ENCODE measurements at regions not wholly inside any gene's neighbourhood (a gene's known extent, or its start where the extent isn't known, plus 50 kb on each side); places are given as distances from the start of the nearest gene placed in this dataset.
A peak's percentile ranks its signal among the peaks of the same experiment; 100 is the strongest.

DNA sequence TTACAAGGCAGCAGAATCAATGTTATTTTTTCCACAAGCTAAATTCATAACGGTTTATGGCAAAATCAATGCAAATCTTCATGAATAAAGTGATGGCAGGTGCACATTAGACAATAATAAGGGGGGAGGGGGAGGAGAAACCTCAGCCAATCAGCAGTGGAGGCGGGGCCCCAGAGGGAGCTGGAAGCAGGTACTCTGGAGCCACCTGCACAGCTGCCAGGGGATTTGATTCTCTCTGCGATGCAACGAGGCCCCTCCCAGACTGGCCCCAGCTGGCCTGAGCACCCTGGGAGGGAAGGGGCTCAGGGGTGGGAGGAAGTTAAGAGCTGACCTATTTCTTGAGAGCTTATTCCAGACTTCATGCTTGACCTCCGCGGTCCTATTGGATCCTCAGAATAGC, 127.8 kb upstream of the IGSF21 start:
- Histone ChIP-seq H3K36me3 (ENCODE audit: control insufficient read depth, insufficient read depth, low read length, severe bottlenecking) (no peaks in the 10 kb centered on the region), H3K27me3 (replicated peaks; ENCODE audit: control insufficient read depth, insufficient read depth, low read length) (peaks cover 42% of the 10 kb centered on the region), H3K9ac (ENCODE audit: low read length) (no peak overlapping the region), H3K4me1 (ENCODE audit: control insufficient read depth, insufficient read depth, low read length) (no peaks in the 10 kb centered on the region), H3K9me3 (ENCODE audit: control insufficient read depth, low read length) (no peaks in the 10 kb centered on the region), H3K4me3 (ENCODE audit: low read length) (no peak overlapping the region)
- no peak for DNase-seq (ENCODE audit: low read depth)

- no peak overlapping the region for H3K9ac ChIP-seq (ENCODE audit: low read length)
- H3K27me3 ChIP-seq (replicated peaks; ENCODE audit: control insufficient read depth, insufficient read depth, low read length), result peaks cover 38% of the 10 kb centered on the region
- H3K36me3 ChIP-seq (ENCODE audit: control insufficient read depth, insufficient read depth, low read length, severe bottlenecking), result no peaks in the 10 kb centered on the region
- H3K4me3 ChIP-seq (ENCODE audit: low read length), result no peak overlapping the region
- peaks cover 20% of the 10 kb centered on the region for H3K9me3 ChIP-seq (ENCODE audit: control insufficient read depth, low read length)
- H3K4me1 ChIP-seq (ENCODE audit: control insufficient read depth, insufficient read depth, low read length), result no peaks in the 10 kb centered on the region
- no peak for DNase-seq (ENCODE audit: low read depth)
Measured at GRCh38 chr1:17982197-17982596, 125.4 kb upstream of the IGSF21 start.

GRCh38 chr1:17984583-17984982, 123.0 kb upstream of the IGSF21 start:
- Histone ChIP-seq H3K36me3 (ENCODE audit: control insufficient read depth, insufficient read depth, low read length, severe bottlenecking) (no peaks in the 10 kb centered on the region), H3K9ac (ENCODE audit: low read length) (no peak overlapping the region), H3K9me3 (ENCODE audit: control insufficient read depth, low read length) (peaks cover 22% of the 10 kb centered on the region), H3K27me3 (replicated peaks; ENCODE audit: control insufficient read depth, insufficient read depth, low read length) (peaks cover 39% of the 10 kb centered on the region), H3K4me1 (ENCODE audit: control insufficient read depth, insufficient read depth, low read length) (no peaks in the 10 kb centered on the region), H3K4me3 (ENCODE audit: low read length) (no peak overlapping the region)
- no peak for DNase-seq (ENCODE audit: low read depth)

DNA sequence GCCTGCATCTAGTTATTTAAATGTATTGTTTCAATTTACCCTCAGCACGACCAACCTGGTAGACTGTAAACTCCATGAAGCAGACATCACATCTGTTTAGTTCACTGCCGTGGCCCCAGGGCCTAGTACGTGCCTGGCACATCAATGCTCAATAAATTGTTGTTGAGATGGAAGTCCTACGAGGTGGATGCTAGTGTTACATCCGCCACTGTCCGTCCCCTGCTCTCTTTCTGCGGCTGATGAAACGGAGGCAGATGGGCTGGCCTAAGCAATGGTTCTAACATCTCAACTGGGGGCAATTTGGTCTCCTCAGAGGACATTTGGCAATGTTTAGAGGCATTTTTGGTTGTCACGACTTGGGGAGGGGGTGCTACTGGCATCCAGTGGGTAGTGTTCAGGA, 121.4 kb upstream of the IGSF21 start:
- peaks cover 35% of the 10 kb centered on the region for H3K27me3 ChIP-seq (replicated peaks; ENCODE audit: control insufficient read depth, insufficient read depth, low read length)
- no peaks in the 10 kb centered on the region for H3K4me1 ChIP-seq (ENCODE audit: control insufficient read depth, insufficient read depth, low read length)
- H3K9me3 ChIP-seq (ENCODE audit: control insufficient read depth, low read length), result peaks cover 29% of the 10 kb centered on the region
- DNase-seq (ENCODE audit: low read depth), result no peak
- no peak overlapping the region for H3K4me3 ChIP-seq (ENCODE audit: low read length)
- no peak overlapping the region for H3K9ac ChIP-seq (ENCODE audit: low read length)
- no peaks in the 10 kb centered on the region for H3K36me3 ChIP-seq (ENCODE audit: control insufficient read depth, insufficient read depth, low read length, severe bottlenecking)

GRCh38 chr1:17990401-17990800, 117.2 kb upstream of the IGSF21 start:
- peaks cover 25% of the 10 kb centered on the region for H3K27me3 ChIP-seq (replicated peaks; ENCODE audit: control insufficient read depth, insufficient read depth, low read length)
- no peaks in the 10 kb centered on the region for H3K4me1 ChIP-seq (ENCODE audit: control insufficient read depth, insufficient read depth, low read length)
- no peak overlapping the region for H3K4me3 ChIP-seq (ENCODE audit: low read length)
- H3K9ac ChIP-seq (ENCODE audit: low read length), result no peak overlapping the region
- H3K36me3 ChIP-seq (ENCODE audit: control insufficient read depth, insufficient read depth, low read length, severe bottlenecking), result no peaks in the 10 kb centered on the region
- no peak for DNase-seq (ENCODE audit: low read depth)
- H3K9me3 ChIP-seq (ENCODE audit: control insufficient read depth, low read length), result peaks cover 26% of the 10 kb centered on the region

- no peak for DNase-seq (ENCODE audit: low read depth)
- H3K36me3 ChIP-seq (ENCODE audit: control insufficient read depth, insufficient read depth, low read length, severe bottlenecking), result no peaks in the 10 kb centered on the region
- H3K9ac ChIP-seq (ENCODE audit: low read length), result no peak overlapping the region
- H3K4me1 ChIP-seq (ENCODE audit: control insufficient read depth, insufficient read depth, low read length), result no peaks in the 10 kb centered on the region
- peaks cover 31% of the 10 kb centered on the region for H3K27me3 ChIP-seq (replicated peaks; ENCODE audit: control insufficient read depth, insufficient read depth, low read length)
- H3K4me3 ChIP-seq (ENCODE audit: low read length), result no peak overlapping the region
- H3K9me3 ChIP-seq (ENCODE audit: control insufficient read depth, low read length), result peaks cover 11% of the 10 kb centered on the region
Measured at GRCh38 chr1:17991996-17992395, 115.6 kb upstream of the IGSF21 start.

DNA sequence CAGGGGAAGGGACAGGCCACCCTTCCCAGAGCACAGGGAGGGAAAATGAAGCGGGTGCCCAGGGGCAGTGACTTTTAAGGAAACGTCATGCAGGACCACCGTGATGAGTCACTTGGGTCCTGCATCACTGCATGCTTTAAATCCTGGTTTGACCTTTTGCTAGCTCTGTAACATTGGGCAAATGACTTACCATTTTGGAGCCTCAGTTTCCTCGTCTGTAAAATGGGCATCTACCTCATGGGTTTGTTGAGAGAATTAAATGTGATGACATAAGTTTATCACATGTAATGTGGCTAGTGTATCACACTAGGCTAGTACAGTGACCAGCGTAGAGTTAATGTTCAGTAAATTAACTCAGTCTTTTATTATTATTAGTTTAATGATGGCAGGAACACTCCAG, 114.8 kb upstream of the IGSF21 start:
- Histone ChIP-seq H3K9me3 (ENCODE audit: control insufficient read depth, low read length) (peaks cover 7% of the 10 kb centered on the region), H3K27me3 (replicated peaks; ENCODE audit: control insufficient read depth, insufficient read depth, low read length) (peaks cover 37% of the 10 kb centered on the region), H3K4me3 (ENCODE audit: low read length) (no peak overlapping the region), H3K4me1 (ENCODE audit: control insufficient read depth, insufficient read depth, low read length) (no peaks in the 10 kb centered on the region), H3K9ac (ENCODE audit: low read length) (no peak overlapping the region), H3K36me3 (ENCODE audit: control insufficient read depth, insufficient read depth, low read length, severe bottlenecking) (no peaks in the 10 kb centered on the region)
- DNase-seq (ENCODE audit: low read depth), result no peak

- Histone ChIP-seq H3K27me3 (replicated peaks; ENCODE audit: control insufficient read depth, insufficient read depth, low read length) (peaks cover 39% of the 10 kb centered on the region), H3K9me3 (ENCODE audit: control insufficient read depth, low read length) (peaks cover 7% of the 10 kb centered on the region), H3K9ac (ENCODE audit: low read length) (no peak overlapping the region), H3K4me1 (ENCODE audit: control insufficient read depth, insufficient read depth, low read length) (no peaks in the 10 kb centered on the region), H3K36me3 (ENCODE audit: control insufficient read depth, insufficient read depth, low read length, severe bottlenecking) (no peaks in the 10 kb centered on the region), H3K4me3 (ENCODE audit: low read length) (no peak overlapping the region)
- no peak for DNase-seq (ENCODE audit: low read depth)
Measured at GRCh38 chr1:17994046-17994445, 113.6 kb upstream of the IGSF21 start.

- no peak overlapping the region for H3K4me3 ChIP-seq (ENCODE audit: low read length)
- peaks cover 4% of the 10 kb centered on the region for H3K9me3 ChIP-seq (ENCODE audit: control insufficient read depth, low read length)
- no peaks in the 10 kb centered on the region for H3K36me3 ChIP-seq (ENCODE audit: control insufficient read depth, insufficient read depth, low read length, severe bottlenecking)
- H3K4me1 ChIP-seq (ENCODE audit: control insufficient read depth, insufficient read depth, low read length), result no peaks in the 10 kb centered on the region
- no peak overlapping the region for H3K9ac ChIP-seq (ENCODE audit: low read length)
- peaks cover 39% of the 10 kb centered on the region for H3K27me3 ChIP-seq (replicated peaks; ENCODE audit: control insufficient read depth, insufficient read depth, low read length)
- DNase-seq (ENCODE audit: low read depth), result no peak
Measured at GRCh38 chr1:17995480-17995879, 112.1 kb upstream of the IGSF21 start.

GRCh38 chr1:17998889-17999288, 108.7 kb upstream of the IGSF21 start:
- no peak overlapping the region for H3K9ac ChIP-seq (ENCODE audit: low read length)
- H3K36me3 ChIP-seq (ENCODE audit: control insufficient read depth, insufficient read depth, low read length, severe bottlenecking), result no peaks in the 10 kb centered on the region
- peak; percentile 6 for DNase-seq (ENCODE audit: low read depth)
- no peaks in the 10 kb centered on the region for H3K9me3 ChIP-seq (ENCODE audit: control insufficient read depth, low read length)
- peaks cover 47% of the 10 kb centered on the region for H3K27me3 ChIP-seq (replicated peaks; ENCODE audit: control insufficient read depth, insufficient read depth, low read length)
- H3K4me1 ChIP-seq (ENCODE audit: control insufficient read depth, insufficient read depth, low read length), result no peaks in the 10 kb centered on the region
- no peak overlapping the region for H3K4me3 ChIP-seq (ENCODE audit: low read length)

DNA sequence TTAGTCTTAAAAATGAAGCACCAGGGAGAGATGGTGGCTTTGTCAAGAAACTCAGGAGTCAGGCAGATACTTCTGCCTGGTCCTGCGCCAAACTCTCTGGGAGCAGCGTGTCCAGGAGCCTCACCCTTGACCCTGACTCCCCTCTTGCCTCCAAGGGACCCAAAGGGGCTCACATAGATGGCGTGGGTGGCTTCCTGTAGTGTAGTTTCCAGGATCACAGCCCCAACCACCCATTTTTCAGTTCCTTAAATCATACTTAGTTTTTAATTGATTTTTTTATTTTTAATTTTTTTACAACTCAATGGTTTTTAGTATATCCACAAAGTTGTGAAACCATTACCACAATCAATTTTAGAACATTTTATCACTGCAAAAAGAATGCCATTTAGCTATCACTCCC, 107.7 kb upstream of the IGSF21 start:
- Histone ChIP-seq H3K4me3 (ENCODE audit: low read length) (no peak overlapping the region), H3K36me3 (ENCODE audit: control insufficient read depth, insufficient read depth, low read length, severe bottlenecking) (no peaks in the 10 kb centered on the region), H3K27me3 (replicated peaks; ENCODE audit: control insufficient read depth, insufficient read depth, low read length) (peaks cover 57% of the 10 kb centered on the region), H3K9me3 (ENCODE audit: control insufficient read depth, low read length) (no peaks in the 10 kb centered on the region), H3K4me1 (ENCODE audit: control insufficient read depth, insufficient read depth, low read length) (no peaks in the 10 kb centered on the region), H3K9ac (ENCODE audit: low read length) (no peak overlapping the region)
- DNase-seq (ENCODE audit: low read depth), result no peak

DNA sequence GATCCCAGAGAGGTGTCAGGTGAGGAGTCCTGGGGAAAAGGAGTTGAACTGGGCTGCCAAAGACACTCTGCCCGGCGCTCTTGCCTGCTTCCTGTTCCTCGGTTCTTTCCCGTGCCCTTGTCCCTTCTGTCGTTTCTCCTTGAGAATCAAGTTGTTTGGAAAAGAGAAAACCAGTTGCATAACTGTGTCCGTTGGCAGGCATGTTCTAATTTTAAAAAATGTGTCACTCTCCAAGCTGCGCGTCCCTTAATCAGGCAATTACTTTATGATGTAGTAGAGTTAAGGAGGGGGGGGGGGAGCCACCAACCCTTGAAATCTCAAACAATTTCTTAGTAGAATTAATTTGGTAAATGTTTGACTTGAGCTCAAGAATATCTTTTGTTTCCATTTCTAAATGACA, 105.9 kb upstream of the IGSF21 start:
- Histone ChIP-seq H3K4me3 (ENCODE audit: low read length) (no peak overlapping the region), H3K9me3 (ENCODE audit: control insufficient read depth, low read length) (no peaks in the 10 kb centered on the region), H3K27me3 (replicated peaks; ENCODE audit: control insufficient read depth, insufficient read depth, low read length) (peaks cover 53% of the 10 kb centered on the region), H3K9ac (ENCODE audit: low read length) (no peak overlapping the region), H3K36me3 (ENCODE audit: control insufficient read depth, insufficient read depth, low read length, severe bottlenecking) (no peaks in the 10 kb centered on the region), H3K4me1 (ENCODE audit: control insufficient read depth, insufficient read depth, low read length) (no peaks in the 10 kb centered on the region)
- no peak for DNase-seq (ENCODE audit: low read depth)
